ENCODE measurements at regions not wholly inside any gene's neighbourhood (a gene's known extent, or its start where the extent isn't known, plus 50 kb on each side); places are given as distances from the start of the nearest gene placed in this dataset.
"Not testable (repeated sequence)": the region's sequence is repeated elsewhere in the genome, so short reads cannot be mapped to it uniquely, and the experiment has no call there.

DNA sequence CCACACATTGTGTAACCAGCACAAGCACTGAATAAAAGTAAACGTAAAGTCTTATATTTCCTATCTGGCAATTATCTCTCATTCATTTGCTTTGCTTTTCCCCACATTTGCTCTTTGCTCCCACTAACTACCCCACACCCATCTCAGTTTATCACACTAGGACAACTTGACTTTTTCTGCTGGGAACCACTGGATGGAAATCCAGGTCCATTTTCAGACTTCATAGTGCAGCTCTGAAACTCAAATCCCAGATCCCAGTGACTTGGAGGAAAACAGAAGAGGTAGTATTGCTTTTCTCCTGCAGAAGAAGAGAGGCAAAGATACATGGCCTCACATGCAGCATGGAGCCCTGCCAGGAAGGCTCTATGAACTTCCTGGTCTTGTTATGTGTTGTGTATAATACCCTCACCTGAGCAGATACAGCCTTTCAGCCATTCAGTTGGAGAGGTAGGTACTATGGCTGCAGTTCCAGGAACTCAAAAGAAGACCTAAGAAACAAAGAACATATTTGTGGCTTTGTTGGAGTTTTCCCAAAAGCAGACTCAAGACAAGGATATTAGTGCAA, 90.0 kb upstream of the NIPBL start:
- DNase-seq: no peak

DNA sequence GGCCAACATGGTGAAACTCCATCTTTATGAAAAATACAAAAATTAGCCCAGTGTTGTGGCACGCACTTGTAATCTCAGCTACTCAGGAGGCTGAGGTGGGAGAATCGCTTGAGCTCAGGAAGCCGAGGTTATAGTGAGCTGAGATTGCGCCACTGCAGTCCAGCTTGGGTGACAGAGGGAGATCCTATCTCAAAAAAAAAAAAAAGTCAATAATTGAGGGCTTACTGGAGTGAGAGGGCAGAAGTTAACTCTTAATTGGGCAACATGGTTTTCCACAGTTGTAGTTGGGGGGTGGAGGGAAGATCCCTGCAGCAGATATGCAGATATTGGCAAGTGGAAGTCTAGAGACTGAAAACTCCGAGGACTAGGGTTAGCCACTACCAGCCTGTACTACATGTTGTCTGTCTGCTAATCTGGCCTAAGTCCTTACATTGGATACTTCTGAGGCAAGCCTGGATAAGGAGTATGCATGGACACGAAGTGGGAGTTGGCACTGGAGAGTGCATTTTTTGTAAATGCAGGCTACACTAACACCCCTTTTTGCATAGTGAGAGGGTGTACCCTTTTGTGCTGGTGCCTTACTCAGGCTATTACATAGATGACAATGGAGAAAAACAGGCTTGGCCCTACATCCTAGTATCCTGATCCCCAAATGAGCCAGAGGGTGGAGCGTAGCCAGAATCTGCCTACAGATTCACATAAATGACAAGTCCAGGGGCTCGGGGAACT, 89.0 kb upstream of the NIPBL start:
- DNase-seq: no peak

DNA sequence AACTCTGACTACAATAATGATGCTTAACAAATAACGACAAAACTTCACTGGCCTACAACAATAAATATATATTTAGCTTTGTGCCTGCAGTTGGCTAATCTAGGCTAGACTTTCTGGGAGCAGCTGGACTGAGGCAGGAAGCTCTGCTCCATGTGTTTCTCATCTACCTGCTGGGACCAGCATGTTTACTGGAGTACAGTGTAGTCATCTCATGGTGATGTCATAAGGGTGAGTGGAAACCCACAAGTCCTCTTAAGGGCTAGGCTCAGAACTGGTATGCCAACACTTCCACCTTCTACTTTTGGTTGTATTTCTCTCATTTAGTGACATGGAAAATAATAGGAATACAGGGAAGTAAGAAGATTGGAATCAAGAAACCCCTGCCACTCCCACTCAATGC, 85.7 kb upstream of the NIPBL start:
- DNase-seq: no peak

DNA sequence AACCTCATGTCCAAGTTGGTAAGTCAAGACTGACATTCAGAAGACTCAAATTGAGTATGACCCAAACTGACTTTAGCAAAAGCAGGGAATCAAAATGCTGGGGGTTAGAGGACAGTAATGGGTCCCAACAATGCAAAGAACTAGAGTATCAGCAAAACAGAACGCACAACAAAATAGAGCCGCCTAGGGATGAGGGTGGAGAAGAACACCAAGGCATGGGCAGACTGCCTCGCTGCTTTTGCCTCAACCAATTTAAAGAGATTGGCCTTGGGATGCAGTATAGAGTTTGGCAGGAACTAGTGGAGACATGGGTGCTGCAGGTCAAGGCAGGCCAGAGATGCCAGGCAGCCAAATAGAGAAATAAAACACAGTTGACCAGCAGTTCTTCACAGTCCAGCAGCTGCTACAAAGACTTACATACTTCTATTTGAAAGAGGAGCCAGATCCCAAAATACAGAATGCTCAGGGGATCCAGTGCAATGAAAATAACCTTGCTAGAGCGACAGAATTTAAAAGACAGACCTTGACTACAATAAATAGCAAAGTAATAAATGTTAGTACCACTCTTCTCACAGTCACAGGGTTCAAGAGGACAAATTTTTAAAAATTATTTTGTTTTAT, 83.9 kb upstream of the NIPBL start:
- DNase-seq: no peak

DNA sequence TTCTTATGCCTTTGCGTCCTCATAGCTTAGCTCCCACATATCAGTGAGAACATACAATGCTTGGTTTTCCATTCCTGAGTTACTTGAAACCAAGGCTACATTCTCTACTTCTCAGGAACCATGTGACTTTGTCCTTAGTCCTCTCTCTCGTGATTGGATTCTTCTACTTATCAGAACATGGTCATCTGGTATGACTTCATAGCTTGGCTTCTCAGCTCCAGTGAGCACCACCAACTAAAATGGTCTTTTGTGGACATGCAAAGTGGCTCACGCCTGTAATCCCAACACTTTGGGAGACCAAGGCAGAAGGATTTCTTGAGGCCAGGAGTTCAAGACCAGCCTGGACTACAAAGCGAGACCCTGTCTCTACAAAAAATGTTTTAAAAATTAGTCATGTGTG, 81.2 kb upstream of the NIPBL start:
- no peak for DNase-seq

DNA sequence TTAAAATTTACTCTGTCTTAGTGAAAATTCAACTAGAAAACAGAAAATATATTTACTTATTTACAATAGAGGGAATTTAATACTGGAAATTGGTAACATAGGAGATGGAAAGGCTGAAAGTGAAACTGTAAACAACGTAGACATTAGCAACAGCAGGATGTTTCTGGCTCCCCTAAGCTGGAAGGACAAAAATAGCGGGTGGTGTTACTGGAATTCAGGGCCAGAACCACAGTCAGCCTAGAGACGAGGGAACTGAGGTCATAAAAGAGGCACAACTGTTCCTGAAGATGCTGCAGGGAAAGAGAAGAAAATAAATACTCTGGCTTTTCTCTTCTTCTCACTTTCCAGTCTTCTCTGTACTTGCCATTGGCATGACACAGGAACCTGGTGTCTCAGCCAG, 80.4 kb upstream of the NIPBL start:
- DNase-seq: no peak

DNA sequence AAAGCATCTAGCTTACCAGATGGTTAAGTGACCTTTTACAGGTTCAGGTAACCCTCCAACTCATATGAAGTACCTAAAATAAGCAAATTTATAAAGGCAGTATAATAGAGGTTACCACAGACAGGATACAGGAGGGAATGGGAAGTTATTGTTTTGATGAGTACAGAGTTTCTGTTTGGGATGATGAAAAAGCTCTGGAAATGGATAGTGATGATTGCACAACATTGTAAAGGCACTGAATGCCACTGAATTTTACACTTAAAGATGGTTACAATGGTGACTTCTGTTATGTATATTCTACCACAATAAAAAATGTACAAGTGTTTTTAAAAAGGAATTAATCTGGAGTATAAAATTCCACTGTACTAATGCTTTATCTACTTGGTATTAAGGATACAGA, 75.0 kb upstream of the NIPBL start:
- DNase-seq: no peak

DNA sequence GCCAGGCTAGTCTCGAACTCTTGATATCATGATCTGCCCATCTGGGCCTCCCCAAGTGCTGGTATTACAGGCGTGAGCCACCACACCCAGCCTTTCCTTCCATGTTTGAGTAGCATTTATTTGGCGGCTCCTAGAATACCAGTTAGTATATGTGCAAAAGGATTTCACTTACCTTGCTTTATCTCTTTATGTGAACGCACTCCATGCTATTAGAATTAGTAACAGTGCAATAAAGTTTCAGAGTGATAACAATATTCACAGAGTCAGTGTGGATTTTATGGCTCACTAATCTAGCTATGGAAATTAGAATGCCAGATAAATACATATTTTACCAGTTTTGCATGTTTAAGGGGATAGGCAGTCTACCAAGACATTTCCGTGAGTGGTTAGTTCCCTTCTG, 74.4 kb upstream of the NIPBL start:
- DNase-seq: no peak

DNA sequence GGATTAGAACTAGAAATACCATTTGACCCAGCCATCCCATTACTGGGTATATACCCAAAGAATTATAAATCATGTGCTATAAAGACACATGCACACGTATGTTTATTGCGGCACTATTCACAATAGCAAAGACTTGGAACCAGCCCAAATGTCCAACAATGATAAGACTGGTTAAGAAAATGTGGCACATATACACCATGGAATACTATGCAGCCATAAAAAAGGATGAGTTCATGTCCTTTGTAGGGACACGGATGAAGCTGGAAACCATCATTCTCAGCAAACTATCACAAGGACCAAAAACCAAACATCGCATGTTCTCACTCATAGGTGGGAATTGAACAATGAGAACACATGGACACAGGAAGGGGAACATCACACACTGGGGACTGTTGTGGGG, 63.3 kb upstream of the NIPBL start:
- DNase-seq: not testable (repeated sequence)

DNA sequence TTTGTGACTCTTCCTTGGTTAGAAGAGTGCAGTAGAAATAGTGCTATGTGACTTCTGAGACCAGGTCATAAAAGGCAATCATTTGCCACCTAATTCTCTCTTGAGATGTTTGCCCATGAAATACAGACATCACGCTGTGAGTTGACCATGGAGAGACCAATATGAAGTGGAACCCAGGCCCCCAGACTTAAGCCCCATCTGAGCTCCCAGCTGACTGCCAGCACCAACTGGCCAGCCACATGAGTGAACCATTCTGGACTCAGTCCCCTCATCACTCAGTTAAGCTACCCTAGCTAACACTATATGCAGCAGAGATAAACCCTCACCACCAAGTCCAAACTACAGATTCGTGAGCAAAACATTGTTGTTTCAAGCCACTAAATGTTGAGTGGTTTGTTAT, 60.7 kb upstream of the NIPBL start:
- DNase-seq: no peak

DNA sequence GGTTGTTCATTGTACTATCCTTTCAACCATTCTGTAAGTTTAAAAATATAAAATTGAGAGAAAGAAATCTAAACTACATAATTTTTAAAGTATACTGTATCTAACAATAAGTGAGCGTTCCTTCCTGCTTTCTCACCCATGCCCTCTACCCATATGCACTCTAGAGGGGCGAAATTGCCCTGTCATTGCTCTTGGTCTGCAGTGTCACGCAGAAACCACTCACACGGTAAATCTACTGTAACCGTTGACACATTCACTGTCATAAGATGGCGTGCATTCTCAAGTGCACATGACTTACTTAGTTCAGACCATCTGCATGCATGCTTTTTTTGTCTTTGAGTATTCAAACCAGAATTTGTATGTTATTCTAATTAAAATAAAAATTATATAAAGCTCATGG, 55.7 kb upstream of the NIPBL start:
- no peak for DNase-seq

DNA sequence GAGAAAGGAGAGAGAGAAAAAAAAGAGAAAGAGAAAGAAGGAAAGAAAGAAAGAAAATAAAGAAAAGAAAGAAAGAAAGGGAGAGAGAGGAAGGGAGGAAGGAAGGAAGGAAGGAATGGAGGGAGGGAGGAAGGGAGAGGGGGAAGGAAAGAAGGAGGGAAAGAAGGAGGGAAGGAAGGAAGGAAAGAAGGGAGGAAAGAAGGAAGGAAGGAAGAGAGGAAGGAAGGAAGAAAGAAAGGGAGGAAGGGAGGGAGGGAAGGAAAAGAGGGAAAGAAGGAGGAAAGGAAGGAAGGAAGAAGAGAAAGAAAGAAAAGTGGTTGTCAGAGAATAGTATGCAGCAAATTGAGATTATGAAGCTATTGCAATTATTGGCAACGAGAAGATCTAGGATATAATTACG, 49.9 kb upstream of the NIPBL start:
- no peak for DNase-seq

Data from NCI-H1048 (cell line).